ENCODE measurements at regions not wholly inside any gene's neighbourhood (a gene's known extent, or its start where the extent isn't known, plus 50 kb on each side); places are given as distances from the start of the nearest gene placed in this dataset.

GRCh38 chr16:66065925-66066324 is 300.6 kb upstream of the CDH5 start:
- Histone ChIP-seq H3K9ac (ENCODE audit: low read length) (no peak overlapping the region), H3K9me3 (ENCODE audit: insufficient read depth, low read depth, low read length) (no peaks in the 10 kb centered on the region), H3K4me2 (ENCODE audit: low read length) (no peak overlapping the region), H3K27me3 (ENCODE audit: insufficient read depth, low read length) (peaks cover 6% of the 10 kb centered on the region), H3K36me3 (ENCODE audit: insufficient read depth, low read length) (no peaks in the 10 kb centered on the region), H4K20me1 (ENCODE audit: insufficient read depth, low read length) (no peaks in the 10 kb centered on the region), H3K27ac (ENCODE audit: low read depth, low read length) (no peak overlapping the region), H2AFZ (ENCODE audit: low read depth, low read length) (no peak overlapping the region), H3K79me2 (ENCODE audit: insufficient read depth, low read length) (no peaks in the 10 kb centered on the region), H3K4me3 (ENCODE audit: insufficient read depth, low read depth, low read length) (no peak overlapping the region), H3K4me1 (ENCODE audit: insufficient read depth, low read length) (no peaks in the 10 kb centered on the region)
- DNase-seq (ENCODE audit: low read depth) (no peak), FAIRE-seq (no peak)
- no peaks in the 10 kb centered on the region for H3K9me3 Mint-ChIP-seq (ENCODE audit: unreplicated experiment)
- no peak for TF ChIP-seq EZH2 (IDR thresholded peaks at IDR 0.05; ENCODE audit: insufficient read depth, low read length)
- no peak for TF ChIP-seq CTCF (IDR thresholded peaks at IDR 0.05; ENCODE audit: insufficient read depth, low read depth, low read length)
- no peak overlapping the region for H3K4me3 Mint-ChIP-seq (ENCODE audit: unreplicated experiment)
- no peak overlapping the region for H3K27ac Mint-ChIP-seq (ENCODE audit: unreplicated experiment)
- H3K27me3 Mint-ChIP-seq (ENCODE audit: low read depth, unreplicated experiment): peaks cover 28% of the 10 kb centered on the region
- no peaks in the 10 kb centered on the region for H3K4me1 Mint-ChIP-seq (ENCODE audit: low read depth, unreplicated experiment)
- H3K36me3 Mint-ChIP-seq (ENCODE audit: low read depth, unreplicated experiment): peaks cover 2% of the 10 kb centered on the region

- FAIRE-seq (no peak), DNase-seq (ENCODE audit: low read depth) (no peak)
- Histone ChIP-seq H3K79me2 (ENCODE audit: insufficient read depth, low read length) (no peaks in the 10 kb centered on the region), H2AFZ (ENCODE audit: low read depth, low read length) (no peak overlapping the region), H3K4me2 (ENCODE audit: low read length) (no peak overlapping the region), H3K27me3 (ENCODE audit: insufficient read depth, low read length) (peaks cover 6% of the 10 kb centered on the region), H4K20me1 (ENCODE audit: insufficient read depth, low read length) (no peaks in the 10 kb centered on the region), H3K9ac (ENCODE audit: low read length) (no peak overlapping the region), H3K4me3 (ENCODE audit: insufficient read depth, low read depth, low read length) (no peak overlapping the region), H3K36me3 (ENCODE audit: insufficient read depth, low read length) (no peaks in the 10 kb centered on the region), H3K4me1 (ENCODE audit: insufficient read depth, low read length) (no peaks in the 10 kb centered on the region), H3K9me3 (ENCODE audit: insufficient read depth, low read depth, low read length) (no peaks in the 10 kb centered on the region), H3K27ac (ENCODE audit: low read depth, low read length) (no peak overlapping the region)
- no peak for TF ChIP-seq EZH2 (IDR thresholded peaks at IDR 0.05; ENCODE audit: insufficient read depth, low read length)
- Mint-ChIP-seq H3K9me3 (ENCODE audit: unreplicated experiment) (no peaks in the 10 kb centered on the region), H3K4me3 (ENCODE audit: unreplicated experiment) (no peak overlapping the region), H3K27ac (ENCODE audit: unreplicated experiment) (no peak overlapping the region), H3K36me3 (ENCODE audit: low read depth, unreplicated experiment) (peaks cover 2% of the 10 kb centered on the region), H3K4me1 (ENCODE audit: low read depth, unreplicated experiment) (no peaks in the 10 kb centered on the region), H3K27me3 (ENCODE audit: low read depth, unreplicated experiment) (peaks cover 36% of the 10 kb centered on the region)
These were observed 301.5 kb upstream of the CDH5 start for GRCh38 chr16:66064801-66065530.

- Mint-ChIP-seq H3K9me3 (ENCODE audit: unreplicated experiment) (peaks cover 4% of the 10 kb centered on the region), H3K4me3 (ENCODE audit: unreplicated experiment) (no peak overlapping the region), H3K27ac (ENCODE audit: unreplicated experiment) (no peak overlapping the region), H3K4me1 (ENCODE audit: low read depth, unreplicated experiment) (no peaks in the 10 kb centered on the region), H3K27me3 (ENCODE audit: low read depth, unreplicated experiment) (peaks cover 45% of the 10 kb centered on the region), H3K36me3 (ENCODE audit: low read depth, unreplicated experiment) (no peaks in the 10 kb centered on the region)
- Histone ChIP-seq H3K36me3 (ENCODE audit: insufficient read depth, low read length) (no peaks in the 10 kb centered on the region), H3K4me2 (ENCODE audit: low read length) (no peak overlapping the region), H3K27ac (ENCODE audit: low read depth, low read length) (no peak overlapping the region), H3K27me3 (ENCODE audit: insufficient read depth, low read length) (no peaks in the 10 kb centered on the region), H3K4me1 (ENCODE audit: insufficient read depth, low read length) (no peaks in the 10 kb centered on the region), H3K9ac (ENCODE audit: low read length) (no peak overlapping the region), H3K79me2 (ENCODE audit: insufficient read depth, low read length) (no peaks in the 10 kb centered on the region), H2AFZ (ENCODE audit: low read depth, low read length) (no peak overlapping the region), H3K9me3 (ENCODE audit: insufficient read depth, low read depth, low read length) (no peaks in the 10 kb centered on the region), H4K20me1 (ENCODE audit: insufficient read depth, low read length) (no peaks in the 10 kb centered on the region), H3K4me3 (ENCODE audit: insufficient read depth, low read depth, low read length) (no peak overlapping the region)
- TF ChIP-seq CTCF (IDR thresholded peaks at IDR 0.05; ENCODE audit: insufficient read depth, low read depth, low read length) (no peak), EZH2 (IDR thresholded peaks at IDR 0.05; ENCODE audit: insufficient read depth, low read length) (no peak)
- FAIRE-seq (no peak), DNase-seq (ENCODE audit: low read depth) (no peak)
These were observed 307.7 kb upstream of the CDH5 start for GRCh38 chr16:66058832-66059231.
